DOHH2 (cell line): ENCODE measurements at regions not wholly inside any gene's neighbourhood (a gene's known extent, or its start where the extent isn't known, plus 50 kb on each side); places are given as distances from the start of the nearest gene placed in this dataset.

Experiments used
- EZH2phosphoT487 ChIP-seq: fragments of 200-600 bp; sonication (generic); IDR thresholded peaks from 2 replicates; pipeline ENCODE4 v1.6.1; 2017; ENCODE audit warnings: borderline replicate concordance, mild to moderate bottlenecking, antibody characterized with exemption, low read length, moderate library complexity, mixed read lengths
- TF ChIP-seq, protein P1 (sequence below): fragments of 200-600 bp; sonication (generic); IDR thresholded peaks from one replicate; pipeline ENCODE4 v1.5.1; 2014; ENCODE audit warnings: antibody characterized with exemption, mild to moderate bottlenecking, low read depth, low read length; ENCODE audit not compliant: poor library complexity, severe bottlenecking

GRCh38 chr2:16974688-16975087, 309.1 kb upstream of the CYRIA start:
- TF ChIP-seq, protein P1, sequence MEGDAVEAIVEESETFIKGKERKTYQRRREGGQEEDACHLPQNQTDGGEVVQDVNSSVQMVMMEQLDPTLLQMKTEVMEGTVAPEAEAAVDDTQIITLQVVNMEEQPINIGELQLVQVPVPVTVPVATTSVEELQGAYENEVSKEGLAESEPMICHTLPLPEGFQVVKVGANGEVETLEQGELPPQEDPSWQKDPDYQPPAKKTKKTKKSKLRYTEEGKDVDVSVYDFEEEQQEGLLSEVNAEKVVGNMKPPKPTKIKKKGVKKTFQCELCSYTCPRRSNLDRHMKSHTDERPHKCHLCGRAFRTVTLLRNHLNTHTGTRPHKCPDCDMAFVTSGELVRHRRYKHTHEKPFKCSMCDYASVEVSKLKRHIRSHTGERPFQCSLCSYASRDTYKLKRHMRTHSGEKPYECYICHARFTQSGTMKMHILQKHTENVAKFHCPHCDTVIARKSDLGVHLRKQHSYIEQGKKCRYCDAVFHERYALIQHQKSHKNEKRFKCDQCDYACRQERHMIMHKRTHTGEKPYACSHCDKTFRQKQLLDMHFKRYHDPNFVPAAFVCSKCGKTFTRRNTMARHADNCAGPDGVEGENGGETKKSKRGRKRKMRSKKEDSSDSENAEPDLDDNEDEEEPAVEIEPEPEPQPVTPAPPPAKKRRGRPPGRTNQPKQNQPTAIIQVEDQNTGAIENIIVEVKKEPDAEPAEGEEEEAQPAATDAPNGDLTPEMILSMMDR: no peak
- TF ChIP-seq EZH2phosphoT487: no peak
